ENCODE measurements at regions not wholly inside any gene's neighbourhood (a gene's known extent, or its start where the extent isn't known, plus 50 kb on each side); places are given as distances from the start of the nearest gene placed in this dataset.

DNA sequence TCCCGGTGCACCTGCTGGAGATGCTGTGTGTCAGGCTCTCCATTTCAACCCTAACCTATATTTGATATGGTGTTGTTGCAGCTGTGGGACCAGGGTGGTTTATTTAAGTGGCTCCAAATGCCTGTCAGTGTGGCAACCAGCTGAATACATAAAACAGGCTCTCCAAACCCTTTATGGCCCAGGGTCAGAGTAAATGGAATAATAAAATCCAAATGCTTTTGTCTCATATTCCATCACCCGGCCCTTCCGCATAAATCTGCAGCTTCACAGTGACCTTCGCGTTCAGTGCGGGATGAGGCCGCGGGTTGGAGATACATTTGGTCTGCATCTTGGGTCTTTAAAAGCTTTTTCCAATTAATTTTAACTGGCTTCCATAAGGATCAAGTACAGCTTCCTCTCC lies 382.1 kb upstream of the NR2F2 start:
- Mint-ChIP-seq H3K36me3 (ENCODE audit: insufficient read depth, unreplicated experiment) (no peaks in the 10 kb centered on the region), H3K4me3 (ENCODE audit: low read depth, unreplicated experiment) (no peak overlapping the region), H3K27ac (ENCODE audit: unreplicated experiment) (no peak overlapping the region), H3K9me3 (ENCODE audit: low read depth, unreplicated experiment) (peaks cover 7% of the 10 kb centered on the region), H3K27me3 (ENCODE audit: unreplicated experiment) (no peaks in the 10 kb centered on the region), H3K4me1 (ENCODE audit: low read depth, unreplicated experiment) (no peaks in the 10 kb centered on the region)
- no peak for DNase-seq
- TF ChIP-seq, protein P1, sequence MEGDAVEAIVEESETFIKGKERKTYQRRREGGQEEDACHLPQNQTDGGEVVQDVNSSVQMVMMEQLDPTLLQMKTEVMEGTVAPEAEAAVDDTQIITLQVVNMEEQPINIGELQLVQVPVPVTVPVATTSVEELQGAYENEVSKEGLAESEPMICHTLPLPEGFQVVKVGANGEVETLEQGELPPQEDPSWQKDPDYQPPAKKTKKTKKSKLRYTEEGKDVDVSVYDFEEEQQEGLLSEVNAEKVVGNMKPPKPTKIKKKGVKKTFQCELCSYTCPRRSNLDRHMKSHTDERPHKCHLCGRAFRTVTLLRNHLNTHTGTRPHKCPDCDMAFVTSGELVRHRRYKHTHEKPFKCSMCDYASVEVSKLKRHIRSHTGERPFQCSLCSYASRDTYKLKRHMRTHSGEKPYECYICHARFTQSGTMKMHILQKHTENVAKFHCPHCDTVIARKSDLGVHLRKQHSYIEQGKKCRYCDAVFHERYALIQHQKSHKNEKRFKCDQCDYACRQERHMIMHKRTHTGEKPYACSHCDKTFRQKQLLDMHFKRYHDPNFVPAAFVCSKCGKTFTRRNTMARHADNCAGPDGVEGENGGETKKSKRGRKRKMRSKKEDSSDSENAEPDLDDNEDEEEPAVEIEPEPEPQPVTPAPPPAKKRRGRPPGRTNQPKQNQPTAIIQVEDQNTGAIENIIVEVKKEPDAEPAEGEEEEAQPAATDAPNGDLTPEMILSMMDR (IDR thresholded peaks at IDR 0.05; ENCODE audit: unreplicated experiment), result no peak
- intact Hi-C loops (cut with micrococcal nuclease; ENCODE audit: unreplicated experiment), result no loop called here
- no TSS peak for BruUV-seq (replicated peaks)
- CTCF ChIA-PET, result interaction anchor here (0.7 kb wide), 1 partner anchor 378 kb away, joined by 3 read pairs; no protein-coding TSS in a partner anchor

DNA sequence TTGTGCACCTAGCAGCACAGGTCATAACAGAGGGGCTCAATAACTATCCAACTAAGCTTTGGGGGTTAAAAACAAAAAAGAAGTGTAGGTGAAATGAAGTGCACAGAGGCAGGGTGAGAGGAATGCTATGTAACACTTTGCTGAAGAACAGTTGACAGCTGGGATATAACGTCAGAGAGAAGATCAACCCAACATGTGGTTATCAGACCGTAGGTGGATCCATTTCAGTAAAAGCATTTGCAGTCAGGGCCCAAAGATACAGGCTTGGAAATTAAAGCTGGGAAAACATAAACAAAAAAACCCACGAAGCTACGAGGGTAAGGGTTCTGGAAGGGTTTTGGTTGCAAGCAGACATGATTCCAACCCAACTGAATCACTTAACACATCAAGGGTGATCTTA lies 377.5 kb upstream of the NR2F2 start:
- intact Hi-C loops (cut with micrococcal nuclease; ENCODE audit: unreplicated experiment), result no loop called here
- Mint-ChIP-seq H3K9me3 (ENCODE audit: low read depth, unreplicated experiment) (peaks cover 10% of the 10 kb centered on the region), H3K27me3 (ENCODE audit: unreplicated experiment) (no peaks in the 10 kb centered on the region), H3K36me3 (ENCODE audit: insufficient read depth, unreplicated experiment) (no peaks in the 10 kb centered on the region), H3K4me3 (ENCODE audit: low read depth, unreplicated experiment) (no peak overlapping the region), H3K4me1 (ENCODE audit: low read depth, unreplicated experiment) (no peaks in the 10 kb centered on the region), H3K27ac (ENCODE audit: unreplicated experiment) (no peak overlapping the region)
- BruUV-seq (replicated peaks), result no TSS peak
- CTCF ChIA-PET, result no interaction called here
- TF ChIP-seq, protein P1 (IDR thresholded peaks at IDR 0.05; ENCODE audit: unreplicated experiment), result no peak
- DNase-seq, result no peak

GRCh38 chr15:95957861-95958260 lies 372.6 kb upstream of the NR2F2 start:
- Mint-ChIP-seq H3K36me3 (ENCODE audit: insufficient read depth, unreplicated experiment) (no peaks in the 10 kb centered on the region), H3K27me3 (ENCODE audit: unreplicated experiment) (no peaks in the 10 kb centered on the region), H3K27ac (ENCODE audit: unreplicated experiment) (no peak overlapping the region), H3K4me1 (ENCODE audit: low read depth, unreplicated experiment) (no peaks in the 10 kb centered on the region), H3K9me3 (ENCODE audit: low read depth, unreplicated experiment) (peaks cover 4% of the 10 kb centered on the region), H3K4me3 (ENCODE audit: low read depth, unreplicated experiment) (no peak overlapping the region)
- TF ChIP-seq, protein P1 (IDR thresholded peaks at IDR 0.05; ENCODE audit: unreplicated experiment), result no peak
- no TSS peak for BruUV-seq (replicated peaks)
- CTCF ChIA-PET, result no interaction called here
- DNase-seq, result no peak
- intact Hi-C loops (cut with micrococcal nuclease; ENCODE audit: unreplicated experiment), result no loop called here

GRCh38 chr15:95958382-95958781 lies 372.1 kb upstream of the NR2F2 start:
- Mint-ChIP-seq H3K9me3 (ENCODE audit: low read depth, unreplicated experiment) (peaks cover 3% of the 10 kb centered on the region), H3K27me3 (ENCODE audit: unreplicated experiment) (no peaks in the 10 kb centered on the region), H3K4me1 (ENCODE audit: low read depth, unreplicated experiment) (no peaks in the 10 kb centered on the region), H3K4me3 (ENCODE audit: low read depth, unreplicated experiment) (no peak overlapping the region), H3K27ac (ENCODE audit: unreplicated experiment) (no peak overlapping the region), H3K36me3 (ENCODE audit: insufficient read depth, unreplicated experiment) (no peaks in the 10 kb centered on the region)
- intact Hi-C loops (cut with micrococcal nuclease; ENCODE audit: unreplicated experiment), result no loop called here
- no TSS peak for BruUV-seq (replicated peaks)
- CTCF ChIA-PET, result interaction anchor here (0.6 kb wide), 1 partner anchor 167 kb away, joined by 3 read pairs; no protein-coding TSS in a partner anchor
- TF ChIP-seq, protein P1 (IDR thresholded peaks at IDR 0.05; ENCODE audit: unreplicated experiment), result no peak
- DNase-seq, result no peak

All from Calu3 (cell line).